IMR-90 (cell line): ENCODE measurements at regions not wholly inside any gene's neighbourhood (a gene's known extent, or its start where the extent isn't known, plus 50 kb on each side); places are given as distances from the start of the nearest gene placed in this dataset.

Experiments
- ATAC-seq: fragments of 200-7000 bp; cut with Tn5 transposase; 2 replicates; pipeline ENCODE4 v1.9.1; 2020; ENCODE audit warnings: low read depth, mild to moderate bottlenecking, moderate library complexity
- BruUV-seq: library from RNA; stranded (reverse); fragments of 400-500 nt; replicated peaks from 2 replicates; lab custom pipeline; 2021; lab: Mats Ljungman, UMichigan
- CTCF ChIA-PET: fragments of 300-600 bp; formaldehyde crosslinking; extraction: SDS; loops from one replicate; lab custom pipeline; 2021; ENCODE audit warnings: antibody characterized with exemption; lab: Yijun Ruan, JAX
- POLR2A ChIA-PET: fragments of 300-600 bp; sonication (Branson Sonifier 250); formaldehyde crosslinking; loops from one replicate; lab custom pipeline; 2022; ENCODE audit warnings: antibody characterized with exemption; ENCODE audit not compliant: unreplicated experiment; lab: Charles Lee
- DNase-seq: peaks from one replicate; pipeline ENCODE4 v3.0.0; 2013
- H2AFZ ChIP-seq: replicated peaks from 2 replicates; pipeline ENCODE3; 2013; ENCODE audit warnings: low read length, mild to moderate bottlenecking; ENCODE audit not compliant: poor library complexity
- H2AK5ac ChIP-seq: 2 replicates; pipeline ENCODE4 v1.6.1; 2013; ENCODE audit warnings: low read depth, low read length, inconsistent platforms
- H2AK9ac ChIP-seq: replicated peaks from 2 replicates; pipeline ENCODE3; 2013; ENCODE audit warnings: mild to moderate bottlenecking, low read depth, low read length, moderate library complexity; ENCODE audit not compliant: poor library complexity
- H2BK120ac ChIP-seq: 2 replicates; pipeline ENCODE4 v1.6.1; 2013; ENCODE audit warnings: low read depth, low read length, inconsistent platforms
- H2BK15ac ChIP-seq: 3 replicates; pipeline ENCODE4 v1.6.1; 2013; ENCODE audit warnings: low read depth, low read length, inconsistent platforms
- H2BK20ac ChIP-seq: 2 replicates; pipeline ENCODE4 v1.6.1; 2013; ENCODE audit warnings: low read depth, mild to moderate bottlenecking, inconsistent platforms, low read length, moderate library complexity
- H2BK5ac ChIP-seq: 2 replicates; pipeline ENCODE4 v1.6.1; 2013; ENCODE audit warnings: mild to moderate bottlenecking, low read depth, low read length, inconsistent platforms; ENCODE audit not compliant: poor library complexity, severe bottlenecking
- H3K14ac ChIP-seq: replicated peaks from 2 replicates; pipeline ENCODE4 v1.6.1; 2013; ENCODE audit warnings: low read depth, low read length, inconsistent platforms
- H3K18ac ChIP-seq: 2 replicates; pipeline ENCODE4 v1.6.1; 2013; ENCODE audit warnings: low read depth, low read length, control low read depth
- H3K23ac ChIP-seq: 2 replicates; pipeline ENCODE4 v1.6.1; 2013; ENCODE audit warnings: low read depth, low read length, inconsistent platforms
- H3K27ac ChIP-seq: 2 replicates; pipeline ENCODE4 v1.5.1; 2013; ENCODE audit warnings: mild to moderate bottlenecking, control low read depth, low read length; ENCODE audit not compliant: insufficient read depth
- H3K27me3 ChIP-seq: 2 replicates; pipeline ENCODE4 v1.6.1; 2013; ENCODE audit warnings: low read length; ENCODE audit not compliant: control insufficient read depth, insufficient read depth
- H3K36me3 ChIP-seq: 2 replicates; pipeline ENCODE4 v1.6.1; 2013; ENCODE audit warnings: low read length, mixed read lengths; ENCODE audit not compliant: control insufficient read depth, insufficient read depth
- H3K4ac ChIP-seq: 2 replicates; pipeline ENCODE4 v1.6.1; 2013; ENCODE audit warnings: low read depth, low read length, inconsistent platforms
- H3K4me1 ChIP-seq: 2 replicates; pipeline ENCODE4 v1.6.1; 2013; ENCODE audit warnings: low read length, mixed read lengths; ENCODE audit not compliant: control insufficient read depth, insufficient read depth
- H3K4me2 ChIP-seq: 2 replicates; pipeline ENCODE4 v1.6.1; 2013; ENCODE audit warnings: low read depth, mild to moderate bottlenecking, control low read depth, low read length, moderate library complexity
- H3K4me3 ChIP-seq: 2 replicates; pipeline ENCODE4 v1.5.1; 2013; ENCODE audit warnings: low read depth, mild to moderate bottlenecking, control low read depth, low read length, moderate library complexity; ENCODE audit not compliant: insufficient read depth
- H3K56ac ChIP-seq: 2 replicates; pipeline ENCODE4 v1.6.1; 2013; ENCODE audit warnings: low read length, inconsistent platforms; ENCODE audit not compliant: insufficient read depth; ENCODE audit errors: extremely low read depth
- H3K79me1 ChIP-seq, 2 experiments: 2 replicates each; pipeline ENCODE4 v1.6.1; 2013; ENCODE audit warnings: low read length in 2 of 2, inconsistent platforms in 1 of 2, low read depth in 1 of 2
- H3K9ac ChIP-seq: 2 replicates; pipeline ENCODE4 v1.6.1; 2013; ENCODE audit warnings: low read depth, low read length, control low read depth
- H3K9me1 ChIP-seq: 2 replicates; pipeline ENCODE4 v1.6.1; 2013; ENCODE audit warnings: low read length, inconsistent platforms; ENCODE audit not compliant: insufficient read depth
- H3K9me3 ChIP-seq: 2 replicates; pipeline ENCODE4 v1.6.1; 2013; ENCODE audit warnings: low read length; ENCODE audit not compliant: control insufficient read depth, insufficient read depth
- H4K20me1 ChIP-seq: 2 replicates; pipeline ENCODE4 v1.6.1; 2013; ENCODE audit warnings: low read length, inconsistent platforms; ENCODE audit not compliant: insufficient read depth
- H4K5ac ChIP-seq: 2 replicates; pipeline ENCODE4 v1.6.1; 2013; ENCODE audit warnings: mild to moderate bottlenecking, low read depth, low read length, control low read depth
- H4K8ac ChIP-seq, 2 experiments: 2 replicates each; pipeline ENCODE4 v1.6.1; 2013; ENCODE audit warnings: low read depth in 2 of 2, low read length in 2 of 2, control low read depth in 1 of 2, inconsistent platforms in 1 of 2
- H4K91ac ChIP-seq: 2 replicates; pipeline ENCODE4 v1.6.1; 2013; ENCODE audit warnings: low read depth, low read length, inconsistent platforms; ENCODE audit not compliant: insufficient read depth
- BHLHE40 ChIP-seq: fragments of 150-350 bp; IDR thresholded peaks from 2 replicates; pipeline ENCODE4 v1.6.1; 2016; ENCODE audit warnings: mild to moderate bottlenecking, low read depth, low read length
- CEBPB ChIP-seq: IDR thresholded peaks from 2 replicates; pipeline ENCODE4 v1.6.1; 2012; ENCODE audit warnings: low read depth, low read length, improper control_type of control experiment
- CHD1 ChIP-seq: IDR thresholded peaks from 2 replicates; pipeline ENCODE4 v1.6.1; 2012; ENCODE audit warnings: low read depth, low read length, improper control_type of control experiment
- CTCF ChIP-seq: conservative IDR thresholded peaks from 2 replicates; pipeline ENCODE4 v1.5.1; 2012; ENCODE audit warnings: mild to moderate bottlenecking, low read depth, low read length, improper control_type of control experiment
- ELK1 ChIP-seq: fragments of 150-350 bp; IDR thresholded peaks from 2 replicates; pipeline ENCODE4 v1.6.1; 2016; ENCODE audit warnings: low read depth, mild to moderate bottlenecking, low read length, moderate library complexity, borderline replicate concordance
- FOS ChIP-seq: fragments of 150-350 bp; IDR thresholded peaks from 2 replicates; pipeline ENCODE4 v1.6.1; 2016; ENCODE audit warnings: low read depth, low read length
- MAFK ChIP-seq: IDR thresholded peaks from 2 replicates; pipeline ENCODE4 v1.6.1; 2012; ENCODE audit warnings: low read depth, low read length, improper control_type of control experiment
- MAZ ChIP-seq: IDR thresholded peaks from 2 replicates; pipeline ENCODE4 v1.6.1; 2012; ENCODE audit warnings: low read depth, mild to moderate bottlenecking, low read length, improper control_type of control experiment, moderate library complexity, borderline replicate concordance
- MXI1 ChIP-seq: IDR thresholded peaks from 2 replicates; pipeline ENCODE4 v1.6.1; 2012; ENCODE audit warnings: low read depth, mild to moderate bottlenecking, low read length, moderate library complexity, borderline replicate concordance
- NFE2L2 ChIP-seq: fragments of 150-350 bp; IDR thresholded peaks from 2 replicates; pipeline ENCODE4 v1.6.1; 2016; ENCODE audit warnings: low read depth, mild to moderate bottlenecking, low read length
- POLR2A ChIP-seq: IDR thresholded peaks from 2 replicates; pipeline ENCODE4 v1.6.1; 2012; ENCODE audit warnings: mild to moderate bottlenecking, low read depth, low read length
- RAD21 ChIP-seq: IDR thresholded peaks from 2 replicates; pipeline ENCODE4 v1.6.1; 2012; ENCODE audit warnings: low read length, improper control_type of control experiment
- RCOR1 ChIP-seq: IDR thresholded peaks from 2 replicates; pipeline ENCODE4 v1.6.1; 2012; ENCODE audit warnings: mild to moderate bottlenecking, low read length, improper control_type of control experiment; ENCODE audit not compliant: insufficient replicate concordance
- RFX5 ChIP-seq: IDR thresholded peaks from 2 replicates; pipeline ENCODE4 v1.8.0; 2012; ENCODE audit warnings: low read depth, mild to moderate bottlenecking, low read length, moderate library complexity
- SMC3 ChIP-seq: fragments of 150-350 bp; IDR thresholded peaks from 2 replicates; pipeline ENCODE4 v1.6.1; 2016; ENCODE audit warnings: low read depth, mild to moderate bottlenecking, antibody characterized with exemption, low read length, moderate library complexity
- USF2 ChIP-seq: fragments of 150-350 bp; IDR thresholded peaks from 2 replicates; pipeline ENCODE4 v1.6.1; 2017; ENCODE audit warnings: mild to moderate bottlenecking, antibody characterized with exemption, low read length, low read depth
- WGBS, 2 experiments: methylation state at CpG; one replicate each; pipeline versions ENCODE4 v1.1.5 to v1.1.7; 2013; ENCODE audit warnings: missing lambda C conversion rate in 2 of 2; ENCODE audit not compliant: insufficient read length in 1 of 2; ENCODE audit errors: extremely low coverage in 2 of 2; 5-methylcytosine and 5-hydroxymethylcytosine counted together
- dilution Hi-C: fragments of 300-500 bp; cut with HindIII; formaldehyde crosslinking; loops from one replicate; pipeline ENCODE4 v1.14.3; 2018; ENCODE audit warnings: low sequenced_read_pairs; ENCODE audit not compliant: unreplicated experiment
- in situ Hi-C: fragments of 300-500 bp; cut with MboI; formaldehyde crosslinking; loops from 3 replicates; pipeline ENCODE4 v1.14.3; 2019; ENCODE audit warnings: low sequenced_read_pairs, inconsistent platforms, mixed read lengths
- intact Hi-C: fragments of 100-400 bp; cut with micrococcal nuclease; formaldehyde crosslinking; loops from 2 replicates; pipeline ENCODE4 v1.10.0; 2022

GRCh38 chr14:106792543-106792942 is 1266.2 kb downstream of the TMEM121 start:
- H2BK20ac ChIP-seq, result no peak overlapping the region
- H4K20me1 ChIP-seq, result no peaks in the 10 kb centered on the region
- dilution Hi-C loops, result no loop called here
- in situ Hi-C loops, result no loop called here
- no peak overlapping the region for H3K18ac ChIP-seq
- CTCF ChIA-PET, result no interaction called here
- H2BK5ac ChIP-seq, result no peak overlapping the region
- DNase-seq (no peak), ATAC-seq (no peak)
- no peak overlapping the region for H3K27ac ChIP-seq
- peaks cover 13% of the 10 kb centered on the region; the same call in 1 of the 2 replicates for H3K9me3 ChIP-seq
- no peaks in the 10 kb centered on the region for H3K36me3 ChIP-seq
- no peak overlapping the region for H2AK9ac ChIP-seq
- H2BK15ac ChIP-seq, result no peak overlapping the region
- POLR2A ChIA-PET, result no interaction called here
- H2AK5ac ChIP-seq, result no peak overlapping the region
- H2BK120ac ChIP-seq, result no peak overlapping the region
- H3K4me1 ChIP-seq, result no peaks in the 10 kb centered on the region
- no peak overlapping the region for H3K56ac ChIP-seq
- no peak overlapping the region for H4K5ac ChIP-seq
- H3K9me1 ChIP-seq, result no peaks in the 10 kb centered on the region
- no TSS peak for BruUV-seq
- H3K4ac ChIP-seq, result no peak overlapping the region
- H3K4me2 ChIP-seq, result no peak overlapping the region
- no peak overlapping the region for H4K91ac ChIP-seq
- TF ChIP-seq MAZ (no peak), BHLHE40 (no peak), POLR2A (no peak), MXI1 (no peak), USF2 (no peak), MAFK (no peak), ELK1 (no peak), FOS (no peak), CHD1 (no peak), RFX5 (no peak), RCOR1 (no peak), CTCF (no peak), SMC3 (no peak), CEBPB (no peak), RAD21 (no peak), NFE2L2 (no peak)
- H2AFZ ChIP-seq, result no peak overlapping the region
- H3K4me3 ChIP-seq, result no peak overlapping the region
- H3K23ac ChIP-seq, result no peak overlapping the region
- H3K79me1 ChIP-seq, result no peaks in the 10 kb centered on the region
- H4K8ac ChIP-seq, result no peak overlapping the region
- H3K9ac ChIP-seq, result no peak overlapping the region
- H3K27me3 ChIP-seq, result no peaks in the 10 kb centered on the region
- 49% methylated on average over 5 of the region's 5 CpGs; no CpG with 5 or more reads in 1 of the 2 experiments for WGBS, 2 experiments
- H3K14ac ChIP-seq, result no peak overlapping the region
- intact Hi-C loops, result no loop called here
